ENCODE measurements at regions not wholly inside any gene's neighbourhood (a gene's known extent, or its start where the extent isn't known, plus 50 kb on each side); places are given as distances from the start of the nearest gene placed in this dataset.

DNA sequence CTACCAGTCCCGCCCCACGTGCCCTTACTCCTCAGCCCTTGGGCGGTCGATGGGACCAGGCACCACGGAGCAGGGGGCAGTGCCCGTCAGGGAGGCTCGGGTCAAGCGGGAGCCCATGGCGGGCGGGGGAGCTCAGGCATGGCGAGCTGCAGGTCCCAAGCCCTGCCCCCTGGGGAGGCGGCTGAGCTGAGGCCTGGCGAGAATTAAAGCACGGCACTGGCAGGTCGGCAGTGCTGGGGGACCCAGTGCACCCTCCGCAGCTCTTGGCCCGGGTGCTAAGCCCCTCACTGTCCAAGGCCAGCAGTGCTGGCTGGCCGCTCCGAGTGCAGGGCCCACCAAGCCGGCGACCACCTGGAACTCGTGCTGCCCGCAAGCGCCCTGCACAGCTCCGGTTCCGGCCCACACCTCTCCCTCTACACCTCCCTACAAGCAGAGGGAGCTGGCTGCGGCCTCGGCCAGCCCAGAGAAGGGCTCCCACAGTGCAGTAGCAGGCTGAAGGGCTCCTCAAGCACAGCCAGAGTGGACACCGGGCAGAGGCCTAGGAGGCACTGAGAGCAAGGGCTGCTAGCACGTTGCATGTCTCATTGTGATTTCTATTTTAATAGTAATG, 166.8 kb upstream of the FMN2 start:
- TF ChIP-seq EZH2 (IDR thresholded peaks at IDR 0.05; ENCODE audit: insufficient read depth, poor library complexity, severe bottlenecking) (no peak), EZH2phosphoT487 (IDR thresholded peaks at IDR 0.05; ENCODE audit: insufficient read depth, low read depth) (no peak)

Measured in GM23248 (cell line).